NT2/D1 (cell line): ENCODE measurements at regions not wholly inside any gene's neighbourhood (a gene's known extent, or its start where the extent isn't known, plus 50 kb on each side); places are given as distances from the start of the nearest gene placed in this dataset.

ENCODE experiments used
- DNase-seq: peaks from one replicate; pipeline ENCODE4 v3.0.0-alpha.2; 2011; ENCODE audit warnings: low read depth, low spot score
- H3K27me3 ChIP-seq: 2 replicates; pipeline ENCODE4 v1.6.0; 2011; ENCODE audit warnings: mild to moderate bottlenecking; ENCODE audit not compliant: insufficient read length, insufficient read depth
- H3K36me3 ChIP-seq: 2 replicates; pipeline ENCODE4 v1.6.1; 2011; ENCODE audit warnings: mild to moderate bottlenecking, low read length, mixed read lengths; ENCODE audit not compliant: insufficient read depth, insufficient read length
- H3K4me1 ChIP-seq: 2 replicates; pipeline ENCODE4 v1.5.1; 2011; ENCODE audit not compliant: insufficient read depth, insufficient read length
- H3K4me3 ChIP-seq: 2 replicates; pipeline ENCODE4 v1.5.1; 2011; ENCODE audit warnings: low read depth; ENCODE audit not compliant: insufficient read length
- H3K9ac ChIP-seq: 2 replicates; pipeline ENCODE4 v1.6.0; 2011; ENCODE audit warnings: low read depth; ENCODE audit not compliant: insufficient read length
- H3K9me3 ChIP-seq: 2 replicates; pipeline ENCODE4 v1.5.1; 2011; ENCODE audit warnings: mild to moderate bottlenecking, low read length; ENCODE audit not compliant: insufficient read depth
- SUZ12 ChIP-seq: IDR thresholded peaks from 2 replicates; pipeline ENCODE4 v1.6.1; 2011; ENCODE audit not compliant: insufficient read length, insufficient read depth; ENCODE audit errors: extremely low read depth
- YY1 ChIP-seq: IDR thresholded peaks from 2 replicates; pipeline ENCODE4 v1.6.1; 2011; ENCODE audit not compliant: insufficient read length, insufficient read depth
- ZNF274 ChIP-seq: IDR thresholded peaks from 2 replicates; pipeline ENCODE4 v1.6.1; 2011; ENCODE audit warnings: mild to moderate bottlenecking, low read depth, low read length

DNA sequence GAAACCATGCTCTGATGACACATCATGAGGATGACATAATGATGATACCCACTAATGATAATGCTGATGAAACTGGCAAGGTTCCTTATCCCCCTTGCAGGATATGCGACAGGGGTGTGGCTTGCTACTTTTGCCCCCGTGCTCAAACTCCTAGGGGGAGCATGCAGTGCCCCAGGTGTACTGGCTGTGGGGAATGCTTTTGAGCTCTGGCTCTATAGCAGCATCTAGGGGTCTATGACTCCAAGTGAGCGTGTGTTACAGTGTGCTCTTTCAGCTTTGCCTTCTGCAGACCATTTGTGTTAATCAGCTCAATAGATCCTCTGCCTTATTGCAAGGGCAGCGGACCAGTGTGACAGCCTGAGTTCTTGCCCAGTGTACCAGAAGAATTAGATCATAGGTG is 1239.5 kb downstream of the SI start:
- H3K27me3 ChIP-seq: no peaks in the 10 kb centered on the region
- H3K36me3 ChIP-seq: no peaks in the 10 kb centered on the region
- DNase-seq: no peak
- no peak overlapping the region for H3K9ac ChIP-seq
- H3K4me3 ChIP-seq: no peak overlapping the region
- no peak for TF ChIP-seq SUZ12
- no peak for TF ChIP-seq YY1
- no peak for TF ChIP-seq ZNF274
- no peaks in the 10 kb centered on the region for H3K4me1 ChIP-seq
- peaks cover 8% of the 10 kb centered on the region; the same call in 1 of the 2 replicates for H3K9me3 ChIP-seq

GRCh38 chr3:163832547-163832946 is 1245.7 kb downstream of the SI start:
- H3K27me3 ChIP-seq: no peaks in the 10 kb centered on the region
- H3K4me1 ChIP-seq: no peaks in the 10 kb centered on the region
- no peak for TF ChIP-seq SUZ12
- no peak for TF ChIP-seq ZNF274
- TF ChIP-seq YY1: no peak
- H3K4me3 ChIP-seq: no peak overlapping the region
- no peaks in the 10 kb centered on the region for H3K9me3 ChIP-seq
- DNase-seq: no peak
- no peaks in the 10 kb centered on the region for H3K36me3 ChIP-seq
- no peak overlapping the region for H3K9ac ChIP-seq

GRCh38 chr3:163821841-163822240 is 1256.5 kb downstream of the SI start:
- H3K27me3 ChIP-seq: no peaks in the 10 kb centered on the region
- no peak overlapping the region for H3K4me3 ChIP-seq
- H3K9me3 ChIP-seq: no peaks in the 10 kb centered on the region
- H3K4me1 ChIP-seq: no peaks in the 10 kb centered on the region
- no peaks in the 10 kb centered on the region for H3K36me3 ChIP-seq
- no peak overlapping the region for H3K9ac ChIP-seq
- TF ChIP-seq SUZ12 (no peak), ZNF274 (no peak), YY1 (no peak)
- no peak for DNase-seq

DNA sequence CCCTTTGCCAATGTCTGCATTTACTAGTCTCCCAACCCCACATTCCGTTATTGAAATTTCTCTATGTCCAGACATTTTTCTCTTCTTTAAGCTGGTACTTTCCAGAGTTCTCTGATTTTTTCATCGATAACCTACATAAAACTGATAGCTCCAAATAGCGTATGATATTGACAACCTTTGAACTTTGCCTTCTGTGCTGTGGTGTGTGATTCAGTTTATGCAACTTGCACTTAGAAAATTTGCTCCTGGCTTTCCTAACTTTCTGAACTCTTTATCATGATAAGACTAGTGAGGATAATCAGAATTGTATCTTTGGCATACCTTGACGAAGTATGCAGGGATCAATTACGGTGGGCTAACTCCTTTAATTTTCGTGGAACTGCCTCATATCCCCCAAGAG is 1261.3 kb downstream of the SI start:
- TF ChIP-seq SUZ12: no peak
- no peak for TF ChIP-seq ZNF274
- TF ChIP-seq YY1: no peak

GRCh38 chr3:163813935-163814334 is 1264.4 kb downstream of the SI start:
- DNase-seq: no peak
- no peaks in the 10 kb centered on the region for H3K36me3 ChIP-seq
- no peak overlapping the region for H3K9ac ChIP-seq
- no peaks in the 10 kb centered on the region; the same call in 1 of the 2 replicates for H3K9me3 ChIP-seq
- H3K27me3 ChIP-seq: no peaks in the 10 kb centered on the region
- no peak for TF ChIP-seq ZNF274
- no peak for TF ChIP-seq SUZ12
- no peak for TF ChIP-seq YY1
- H3K4me1 ChIP-seq: no peaks in the 10 kb centered on the region
- no peak overlapping the region for H3K4me3 ChIP-seq

More for the DNA sequence above, 1261.3 kb downstream of the SI start:
- no peak for DNase-seq
- no peaks in the 10 kb centered on the region; the same call in 1 of the 2 replicates for H3K9me3 ChIP-seq
- no peak overlapping the region for H3K9ac ChIP-seq
- H3K27me3 ChIP-seq: no peaks in the 10 kb centered on the region
- H3K4me3 ChIP-seq: no peak overlapping the region
- no peaks in the 10 kb centered on the region for H3K4me1 ChIP-seq
- no peaks in the 10 kb centered on the region for H3K36me3 ChIP-seq

- no peak for TF ChIP-seq ZNF274
- TF ChIP-seq SUZ12: no peak
- TF ChIP-seq YY1: no peak
- H3K9ac ChIP-seq: no peak overlapping the region
- DNase-seq: no peak
- no peak overlapping the region for H3K4me3 ChIP-seq
- no peaks in the 10 kb centered on the region; the same call in 1 of the 2 replicates for H3K9me3 ChIP-seq
- no peaks in the 10 kb centered on the region for H3K36me3 ChIP-seq
- no peaks in the 10 kb centered on the region for H3K4me1 ChIP-seq
- no peaks in the 10 kb centered on the region for H3K27me3 ChIP-seq
Observed at GRCh38 chr3:163812006-163812405, 1266.3 kb downstream of the SI start.

DNA sequence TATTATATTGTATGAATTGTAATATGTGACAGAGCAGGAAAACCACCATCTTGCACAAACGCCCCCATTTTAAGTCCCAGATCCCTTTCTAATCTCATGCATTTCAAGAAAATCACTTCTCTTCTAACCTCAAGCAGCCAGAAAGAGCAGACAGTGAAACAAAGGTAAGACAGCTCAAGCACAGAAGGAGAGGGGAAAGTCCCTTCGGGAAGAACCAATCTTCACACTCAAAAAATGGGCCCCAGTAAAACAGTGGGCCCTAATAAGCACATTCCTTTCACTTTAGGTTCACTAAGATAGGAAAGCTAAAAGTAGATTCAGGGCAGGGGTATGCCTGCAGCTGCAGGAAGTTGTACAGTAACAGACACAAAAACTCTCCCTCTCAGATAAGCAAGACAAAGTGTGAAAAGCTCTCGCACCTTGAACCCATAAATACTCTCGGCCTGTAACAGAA is 1268.7 kb downstream of the SI start:
- H3K36me3 ChIP-seq: no peaks in the 10 kb centered on the region
- H3K27me3 ChIP-seq: no peaks in the 10 kb centered on the region
- no peaks in the 10 kb centered on the region for H3K4me1 ChIP-seq
- H3K9me3 ChIP-seq: no peaks in the 10 kb centered on the region
- DNase-seq: no peak
- H3K4me3 ChIP-seq: no peak overlapping the region
- no peak for TF ChIP-seq ZNF274
- TF ChIP-seq YY1: no peak
- TF ChIP-seq SUZ12: no peak
- H3K9ac ChIP-seq: no peak overlapping the region

DNA sequence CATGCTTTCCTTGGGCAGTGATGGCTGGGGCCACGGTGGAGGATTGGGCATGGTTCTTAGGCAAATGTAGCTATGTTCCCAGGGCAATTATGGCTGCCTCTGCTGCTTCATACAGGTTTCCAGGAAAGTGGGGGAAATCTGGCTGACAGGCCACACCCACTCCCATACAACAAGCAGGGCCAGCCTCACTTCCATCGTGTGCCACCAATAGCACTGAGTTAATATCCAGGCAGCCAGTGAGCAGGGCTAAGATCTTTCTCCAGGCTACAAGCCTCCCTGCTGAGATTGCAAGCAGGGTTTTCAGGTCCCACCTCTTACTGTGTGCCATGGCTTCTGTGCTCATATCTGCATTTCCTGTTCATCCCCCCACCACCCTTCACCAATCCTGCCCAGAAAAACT is 1291.9 kb downstream of the SI start:
- DNase-seq: no peak
- TF ChIP-seq ZNF274 (no peak), YY1 (no peak), SUZ12 (no peak)

More for the DNA sequence above, 1291.9 kb downstream of the SI start:
- Histone ChIP-seq H3K9me3 (no peaks in the 10 kb centered on the region), H3K27me3 (no peaks in the 10 kb centered on the region), H3K36me3 (no peaks in the 10 kb centered on the region), H3K4me1 (no peaks in the 10 kb centered on the region), H3K9ac (no peak overlapping the region), H3K4me3 (no peak overlapping the region)
